ENCODE measurements at regions not wholly inside any gene's neighbourhood (a gene's known extent, or its start where the extent isn't known, plus 50 kb on each side); places are given as distances from the start of the nearest gene placed in this dataset.
A peak's percentile ranks its signal among the peaks of the same experiment; 100 is the strongest.

DNA sequence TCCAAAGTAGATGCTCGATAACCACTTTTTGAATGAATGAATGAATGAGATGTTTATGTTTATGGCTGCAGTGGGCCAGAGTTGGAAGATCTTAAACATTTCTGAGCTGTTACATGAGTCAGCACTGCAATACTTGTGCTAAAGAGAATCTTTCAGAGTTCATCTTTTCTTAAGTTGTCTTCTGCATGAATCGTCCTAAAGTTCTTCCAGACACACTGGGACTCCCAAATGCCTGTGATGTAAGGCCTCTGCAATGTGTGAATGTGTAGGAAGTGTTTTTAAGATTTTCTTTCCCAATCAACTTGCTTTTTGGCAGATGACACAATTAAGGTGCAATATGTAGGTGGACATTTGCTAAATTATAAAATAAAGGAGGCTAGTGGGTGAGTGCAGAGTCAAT, 50.3 kb upstream of the TRIM9 start:
- H3K4me3 ChIP-seq (ENCODE audit: low read length in 2 of 2) = no peak overlapping the region
- WGBS = 99% methylated on average over 2 of the region's 2 CpGs
- no peaks in the 10 kb centered on the region for H3K4me1 ChIP-seq (ENCODE audit: control insufficient read depth in 2 of 2, insufficient read depth in 2 of 2, low read length in 2 of 2)
- H3K27me3 ChIP-seq (ENCODE audit: control insufficient read depth in 2 of 2, insufficient read depth in 1 of 2, low read length in 1 of 2) = no peaks in the 10 kb centered on the region
- no peak for DNase-seq (ENCODE audit: low read depth in 6 of 9, low spot score in 9 of 9)
- H3K9me3 ChIP-seq (ENCODE audit: control insufficient read depth in 2 of 2, insufficient read depth in 1 of 2, low read length in 1 of 2) = no peaks in the 10 kb centered on the region
- no peak overlapping the region for H3K27ac ChIP-seq (ENCODE audit: low read depth in 1 of 2, low read length in 1 of 2)
- H3K36me3 ChIP-seq (ENCODE audit: control insufficient read depth in 2 of 2, insufficient read depth in 2 of 2, low read length in 1 of 2) = no peaks in the 10 kb centered on the region

DNA sequence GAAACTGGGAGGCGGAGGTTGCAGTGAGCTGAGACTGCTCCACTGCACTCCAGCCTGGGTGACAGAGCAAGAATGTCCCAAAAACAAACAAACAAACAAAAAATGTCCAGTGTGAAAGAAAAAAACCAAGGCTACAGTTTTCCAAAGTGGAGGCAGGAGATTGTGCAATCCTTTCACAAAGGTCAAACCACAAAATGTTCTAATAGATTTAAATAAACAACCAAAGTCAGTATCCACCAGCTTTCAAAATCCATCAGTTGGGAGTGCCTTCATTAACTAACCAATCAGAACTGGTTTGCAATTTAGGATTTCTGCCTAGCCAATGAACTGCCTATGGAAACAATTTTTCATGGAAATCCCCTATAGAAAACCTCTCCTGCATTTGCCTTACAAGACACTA, 52.3 kb upstream of the TRIM9 start:
- no peaks in the 10 kb centered on the region for H3K27me3 ChIP-seq (ENCODE audit: control insufficient read depth in 2 of 2, insufficient read depth in 1 of 2, low read length in 1 of 2)
- no peak for DNase-seq (ENCODE audit: low read depth in 6 of 9, low spot score in 9 of 9)
- H3K27ac ChIP-seq (ENCODE audit: low read depth in 1 of 2, low read length in 1 of 2) = no peak overlapping the region
- no peaks in the 10 kb centered on the region for H3K9me3 ChIP-seq (ENCODE audit: control insufficient read depth in 2 of 2, insufficient read depth in 1 of 2, low read length in 1 of 2)
- H3K36me3 ChIP-seq (ENCODE audit: control insufficient read depth in 2 of 2, insufficient read depth in 2 of 2, low read length in 1 of 2) = no peaks in the 10 kb centered on the region
- H3K4me1 ChIP-seq (ENCODE audit: control insufficient read depth in 2 of 2, insufficient read depth in 2 of 2, low read length in 2 of 2) = no peaks in the 10 kb centered on the region
- WGBS = 63% methylated on average over 1 of the region's 1 CpG
- H3K4me3 ChIP-seq (ENCODE audit: low read length in 2 of 2) = no peak overlapping the region

DNA sequence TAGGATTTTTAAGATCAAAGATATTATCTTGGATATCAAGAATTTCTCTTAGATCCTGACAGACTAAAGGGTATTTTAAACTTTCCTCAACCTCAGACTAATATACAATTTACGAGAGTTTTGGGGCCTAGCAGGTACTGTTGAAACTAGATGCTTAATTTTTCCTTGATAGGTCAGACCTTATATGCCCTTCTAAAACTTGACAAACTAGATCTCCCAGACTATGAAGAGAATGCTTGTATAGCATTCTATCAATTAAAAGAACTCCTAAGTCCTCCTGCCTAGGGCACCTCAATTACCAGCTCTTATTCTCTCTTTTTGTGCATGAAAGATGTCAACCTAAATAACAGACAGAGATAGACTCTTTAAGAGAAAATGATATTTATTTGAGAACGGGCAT, 60.4 kb upstream of the TRIM9 start:
- H3K9me3 ChIP-seq (ENCODE audit: control insufficient read depth in 2 of 2, insufficient read depth in 1 of 2, low read length in 1 of 2) = no peaks in the 10 kb centered on the region
- no peak for DNase-seq (ENCODE audit: low read depth in 6 of 9, low spot score in 9 of 9)
- WGBS = 85% methylated on average over 2 of the region's 2 CpGs
- H3K4me1 ChIP-seq (ENCODE audit: control insufficient read depth in 2 of 2, insufficient read depth in 2 of 2, low read length in 2 of 2) = no peaks in the 10 kb centered on the region
- no peaks in the 10 kb centered on the region for H3K36me3 ChIP-seq (ENCODE audit: control insufficient read depth in 2 of 2, insufficient read depth in 2 of 2, low read length in 1 of 2)
- no peaks in the 10 kb centered on the region for H3K27me3 ChIP-seq (ENCODE audit: control insufficient read depth in 2 of 2, insufficient read depth in 1 of 2, low read length in 1 of 2)
- no peak overlapping the region for H3K4me3 ChIP-seq (ENCODE audit: low read length in 2 of 2)
- no peak overlapping the region for H3K27ac ChIP-seq (ENCODE audit: low read depth in 1 of 2, low read length in 1 of 2)

DNA sequence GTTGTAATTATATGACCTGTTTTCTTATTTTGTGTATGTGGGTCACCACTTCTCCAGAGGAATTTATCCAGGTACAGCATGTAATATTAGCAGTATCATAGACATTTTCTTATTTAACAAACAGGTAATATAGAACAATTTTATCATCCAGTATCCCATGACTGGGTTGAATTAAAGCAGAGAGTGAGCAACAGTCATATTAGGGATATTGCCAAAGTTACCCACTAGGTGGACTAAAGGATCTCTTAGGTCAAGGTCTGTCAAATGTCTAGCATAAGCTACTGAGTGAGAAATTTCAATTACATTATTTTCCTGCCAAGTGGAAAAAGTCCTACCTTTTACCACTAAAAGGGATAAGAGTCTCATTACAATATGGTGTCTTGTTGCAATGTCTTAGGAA, 62.1 kb upstream of the TRIM9 start:
- peak in 1 of 9 donors; percentile 4 for DNase-seq (ENCODE audit: low read depth in 6 of 9, low spot score in 9 of 9)
- Histone ChIP-seq H3K27me3 (ENCODE audit: control insufficient read depth in 2 of 2, insufficient read depth in 1 of 2, low read length in 1 of 2) (no peaks in the 10 kb centered on the region), H3K27ac (ENCODE audit: low read depth in 1 of 2, low read length in 1 of 2) (no peak overlapping the region), H3K4me1 (ENCODE audit: control insufficient read depth in 2 of 2, insufficient read depth in 2 of 2, low read length in 2 of 2) (no peaks in the 10 kb centered on the region), H3K9me3 (ENCODE audit: control insufficient read depth in 2 of 2, insufficient read depth in 1 of 2, low read length in 1 of 2) (no peaks in the 10 kb centered on the region), H3K36me3 (ENCODE audit: control insufficient read depth in 2 of 2, insufficient read depth in 2 of 2, low read length in 1 of 2) (no peaks in the 10 kb centered on the region), H3K4me3 (ENCODE audit: low read length in 2 of 2) (no peak overlapping the region)

DNA sequence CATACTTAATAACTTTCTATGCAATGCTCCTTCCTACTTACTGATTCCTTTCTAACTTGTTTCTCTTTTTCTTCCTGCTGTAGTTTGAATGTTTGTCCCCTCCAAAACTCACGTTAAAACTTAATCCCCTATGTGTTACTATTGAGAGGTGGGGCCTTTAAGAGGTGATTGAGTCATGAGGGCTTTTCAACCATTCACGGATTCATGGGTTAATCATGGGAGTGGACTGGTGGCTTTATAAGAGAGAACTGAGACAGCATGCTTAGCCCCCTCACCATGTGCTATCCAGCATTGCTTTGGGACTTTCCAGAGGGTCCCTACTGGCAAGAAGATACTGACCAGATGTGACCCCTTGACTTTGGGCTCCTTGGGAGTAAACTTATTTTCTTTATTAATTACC, 66.0 kb upstream of the TRIM9 start:
- Histone ChIP-seq H3K27ac (ENCODE audit: low read depth in 1 of 2, low read length in 1 of 2) (no peak overlapping the region), H3K4me3 (ENCODE audit: low read length in 2 of 2) (no peak overlapping the region), H3K4me1 (ENCODE audit: control insufficient read depth in 2 of 2, insufficient read depth in 2 of 2, low read length in 2 of 2) (no peaks in the 10 kb centered on the region), H3K27me3 (ENCODE audit: control insufficient read depth in 2 of 2, insufficient read depth in 1 of 2, low read length in 1 of 2) (no peaks in the 10 kb centered on the region), H3K36me3 (ENCODE audit: control insufficient read depth in 2 of 2, insufficient read depth in 2 of 2, low read length in 1 of 2) (no peaks in the 10 kb centered on the region), H3K9me3 (ENCODE audit: control insufficient read depth in 2 of 2, insufficient read depth in 1 of 2, low read length in 1 of 2) (no peaks in the 10 kb centered on the region)
- DNase-seq (ENCODE audit: low read depth in 6 of 9, low spot score in 9 of 9) = no peak
- WGBS = 71% methylated on average over 2 of the region's 2 CpGs

DNA sequence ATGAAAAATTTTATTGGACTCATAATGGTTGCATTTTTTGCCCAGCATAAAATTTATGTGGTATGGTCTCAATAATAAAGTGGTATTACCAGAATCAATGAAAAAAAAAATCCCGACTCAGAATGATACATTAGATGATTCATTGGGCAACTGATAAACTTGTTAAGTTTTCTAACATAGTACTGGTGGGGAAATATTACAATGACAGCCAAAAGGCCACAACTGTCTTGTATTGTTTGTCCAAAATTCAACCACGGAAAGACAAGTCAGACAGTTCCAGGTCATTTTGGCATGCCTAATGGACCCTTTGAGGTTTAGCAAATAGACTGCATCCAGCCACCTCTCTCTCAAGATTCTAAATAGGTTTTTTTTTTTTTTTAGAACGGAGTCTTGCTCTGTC, 70.5 kb upstream of the TRIM9 start:
- WGBS = 78% methylated on average over 3 of the region's 3 CpGs
- DNase-seq (ENCODE audit: low read depth in 6 of 9, low spot score in 9 of 9) = no peak
- H3K4me3 ChIP-seq (ENCODE audit: low read length in 2 of 2) = no peak overlapping the region

DNA sequence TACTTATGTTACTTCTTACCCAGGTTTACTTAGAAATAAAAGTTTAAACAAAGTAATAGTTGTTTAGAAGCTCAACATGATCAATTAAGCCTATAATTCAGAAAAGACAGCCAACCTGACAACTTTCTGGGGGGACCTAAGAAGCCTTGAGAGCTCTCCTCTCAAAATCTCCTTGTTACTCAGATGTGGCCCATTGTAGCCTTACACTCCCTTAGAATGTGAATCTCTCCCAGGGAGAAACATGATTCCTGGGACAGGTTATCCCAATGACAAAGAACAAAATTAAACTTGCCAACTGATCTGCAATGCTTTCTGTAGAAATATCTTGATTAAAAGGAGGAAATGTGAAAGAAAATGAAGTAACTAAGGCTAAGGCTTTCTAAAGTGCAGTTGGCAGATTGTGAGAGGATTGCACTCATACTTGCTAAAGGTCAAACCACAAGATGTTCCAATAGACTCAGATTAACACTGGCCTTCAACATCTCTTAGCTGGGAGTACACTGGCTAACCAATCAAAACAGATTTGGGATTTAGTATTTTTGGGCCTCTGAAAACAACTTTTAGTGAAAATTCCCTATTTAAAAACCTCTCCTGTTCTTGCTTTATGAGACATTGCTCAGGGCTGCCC, 72.3 kb upstream of the TMX1 start:
- Histone ChIP-seq H3K36me3 (ENCODE audit: control insufficient read depth in 2 of 2, insufficient read depth in 2 of 2, low read length in 1 of 2) (no peaks in the 10 kb centered on the region), H3K4me1 (ENCODE audit: control insufficient read depth in 2 of 2, insufficient read depth in 2 of 2, low read length in 2 of 2) (no peaks in the 10 kb centered on the region), H3K27ac (ENCODE audit: low read depth in 1 of 2, low read length in 1 of 2) (no peak overlapping the region), H3K9me3 (ENCODE audit: control insufficient read depth in 2 of 2, insufficient read depth in 1 of 2, low read length in 1 of 2) (no peaks in the 10 kb centered on the region), H3K4me3 (ENCODE audit: low read length in 2 of 2) (no peak overlapping the region), H3K27me3 (ENCODE audit: control insufficient read depth in 2 of 2, insufficient read depth in 1 of 2, low read length in 1 of 2) (no peaks in the 10 kb centered on the region)
- peak in 1 of 9 donors; percentile 1 for DNase-seq (ENCODE audit: low read depth in 6 of 9, low spot score in 9 of 9)

More for the DNA sequence above, 70.5 kb upstream of the TRIM9 start:
- no peaks in the 10 kb centered on the region for H3K36me3 ChIP-seq (ENCODE audit: control insufficient read depth in 2 of 2, insufficient read depth in 2 of 2, low read length in 1 of 2)
- H3K9me3 ChIP-seq (ENCODE audit: control insufficient read depth in 2 of 2, insufficient read depth in 1 of 2, low read length in 1 of 2) = no peaks in the 10 kb centered on the region
- no peaks in the 10 kb centered on the region for H3K27me3 ChIP-seq (ENCODE audit: control insufficient read depth in 2 of 2, insufficient read depth in 1 of 2, low read length in 1 of 2)
- no peaks in the 10 kb centered on the region for H3K4me1 ChIP-seq (ENCODE audit: control insufficient read depth in 2 of 2, insufficient read depth in 2 of 2, low read length in 2 of 2)
- no peak overlapping the region for H3K27ac ChIP-seq (ENCODE audit: low read depth in 1 of 2, low read length in 1 of 2)

DNA sequence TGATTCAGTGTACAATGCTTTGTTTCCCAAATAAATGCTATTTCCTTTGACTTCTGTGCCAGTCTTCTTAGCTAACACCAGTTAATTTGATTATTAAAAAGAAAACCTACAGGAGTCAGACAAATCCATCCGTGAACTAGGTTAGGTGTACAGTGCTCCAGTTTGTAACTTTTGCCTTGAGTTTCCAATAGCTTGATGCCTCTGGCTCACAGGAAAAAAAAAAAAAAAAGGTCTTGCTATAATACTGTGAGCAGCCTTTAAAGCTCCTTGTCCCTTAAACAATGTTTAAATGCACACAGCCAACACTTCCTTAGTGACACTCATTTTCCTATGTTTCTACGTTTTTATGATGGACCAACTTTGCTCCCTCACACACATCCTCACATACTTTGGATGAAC, 71.8 kb upstream of the TMX1 start:
- H3K4me1 ChIP-seq (ENCODE audit: control insufficient read depth in 2 of 2, insufficient read depth in 2 of 2, low read length in 2 of 2) = no peaks in the 10 kb centered on the region
- no peak overlapping the region for H3K27ac ChIP-seq (ENCODE audit: low read depth in 1 of 2, low read length in 1 of 2)
- 73% methylated on average over 2 of the region's 2 CpGs for WGBS
- no peak overlapping the region for H3K4me3 ChIP-seq (ENCODE audit: low read length in 2 of 2)
- no peak for DNase-seq (ENCODE audit: low read depth in 6 of 9, low spot score in 9 of 9)
- no peaks in the 10 kb centered on the region for H3K36me3 ChIP-seq (ENCODE audit: control insufficient read depth in 2 of 2, insufficient read depth in 2 of 2, low read length in 1 of 2)
- no peaks in the 10 kb centered on the region for H3K9me3 ChIP-seq (ENCODE audit: control insufficient read depth in 2 of 2, insufficient read depth in 1 of 2, low read length in 1 of 2)
- H3K27me3 ChIP-seq (ENCODE audit: control insufficient read depth in 2 of 2, insufficient read depth in 1 of 2, low read length in 1 of 2) = no peaks in the 10 kb centered on the region

DNA sequence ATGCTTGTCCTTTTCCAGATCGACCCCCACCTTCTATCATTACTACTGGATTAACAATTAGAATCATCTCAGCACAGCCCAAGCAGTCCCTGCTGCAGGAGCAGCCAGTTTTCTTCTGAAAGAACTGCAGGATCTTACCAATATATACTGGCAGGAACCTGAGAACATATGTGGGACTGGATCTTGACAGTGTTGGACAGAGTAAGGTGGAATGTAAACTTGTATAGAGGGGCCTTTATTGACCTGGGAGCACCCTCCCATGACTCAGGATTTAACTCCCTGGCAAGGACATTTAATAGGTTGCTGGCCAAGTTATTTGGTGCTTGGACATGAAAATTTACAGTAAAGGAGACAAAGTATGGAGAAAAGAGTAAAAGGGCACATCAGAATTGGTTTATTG, 66.2 kb upstream of the TMX1 start:
- H3K27ac ChIP-seq (ENCODE audit: low read depth in 1 of 2, low read length in 1 of 2) = no peak overlapping the region
- H3K27me3 ChIP-seq (ENCODE audit: control insufficient read depth in 2 of 2, insufficient read depth in 1 of 2, low read length in 1 of 2) = no peaks in the 10 kb centered on the region
- no peak for DNase-seq (ENCODE audit: low read depth in 6 of 9, low spot score in 9 of 9)
- H3K4me1 ChIP-seq (ENCODE audit: control insufficient read depth in 2 of 2, insufficient read depth in 2 of 2, low read length in 2 of 2) = no peaks in the 10 kb centered on the region
- H3K4me3 ChIP-seq (ENCODE audit: low read length in 2 of 2) = no peak overlapping the region
- no peaks in the 10 kb centered on the region for H3K9me3 ChIP-seq (ENCODE audit: control insufficient read depth in 2 of 2, insufficient read depth in 1 of 2, low read length in 1 of 2)
- 76% methylated on average over 1 of the region's 1 CpG for WGBS
- no peaks in the 10 kb centered on the region for H3K36me3 ChIP-seq (ENCODE audit: control insufficient read depth in 2 of 2, insufficient read depth in 2 of 2, low read length in 1 of 2)

DNA sequence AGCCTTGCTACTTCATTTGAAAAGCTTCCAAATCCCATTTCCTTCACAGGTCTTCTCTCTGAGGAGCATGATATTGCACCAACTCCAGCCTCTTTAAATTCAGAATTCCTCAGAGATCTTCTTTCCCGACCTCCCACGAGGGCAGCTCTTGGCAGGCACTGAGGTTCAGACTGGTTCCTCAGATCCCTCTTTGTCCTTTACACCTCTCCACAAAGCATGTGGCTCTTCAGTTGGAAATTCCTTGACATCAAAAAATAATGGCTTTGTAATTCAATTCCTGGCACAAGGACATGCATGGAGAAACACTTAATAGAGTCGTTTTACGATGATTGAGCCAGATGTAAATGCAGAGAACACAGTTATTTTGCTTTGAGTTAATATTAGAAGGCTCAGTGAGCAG, 63.2 kb upstream of the TMX1 start:
- no peak overlapping the region for H3K4me3 ChIP-seq (ENCODE audit: low read length in 2 of 2)
- no peaks in the 10 kb centered on the region for H3K27me3 ChIP-seq (ENCODE audit: control insufficient read depth in 2 of 2, insufficient read depth in 1 of 2, low read length in 1 of 2)
- no peak for DNase-seq (ENCODE audit: low read depth in 6 of 9, low spot score in 9 of 9)
- 81% methylated on average over 4 of the region's 4 CpGs for WGBS
- no peaks in the 10 kb centered on the region for H3K9me3 ChIP-seq (ENCODE audit: control insufficient read depth in 2 of 2, insufficient read depth in 1 of 2, low read length in 1 of 2)
- H3K4me1 ChIP-seq (ENCODE audit: control insufficient read depth in 2 of 2, insufficient read depth in 2 of 2, low read length in 2 of 2) = no peaks in the 10 kb centered on the region
- H3K27ac ChIP-seq (ENCODE audit: low read depth in 1 of 2, low read length in 1 of 2) = no peak overlapping the region
- H3K36me3 ChIP-seq (ENCODE audit: control insufficient read depth in 2 of 2, insufficient read depth in 2 of 2, low read length in 1 of 2) = no peaks in the 10 kb centered on the region
